Renal cortex interstitium (tissue), 11 donors: ENCODE measurements at regions not wholly inside any gene's neighbourhood (a gene's known extent, or its start where the extent isn't known, plus 50 kb on each side); places are given as distances from the start of the nearest gene placed in this dataset.
A peak's percentile ranks its signal among the peaks of the same experiment; 100 is the strongest.
"Not testable (repeated sequence)": the region's sequence is repeated elsewhere in the genome, so short reads cannot be mapped to it uniquely, and the experiment has no call there.

ENCODE experiments used
- DNase-seq, 11 donors: peaks; one replicate each; pipeline ENCODE4 v3.0.0-alpha.2; 2013; ENCODE audit warnings: low read depth in 9 of 11, low spot score in 4 of 11; ENCODE audit errors: extremely low read depth in 1 of 11

DNA sequence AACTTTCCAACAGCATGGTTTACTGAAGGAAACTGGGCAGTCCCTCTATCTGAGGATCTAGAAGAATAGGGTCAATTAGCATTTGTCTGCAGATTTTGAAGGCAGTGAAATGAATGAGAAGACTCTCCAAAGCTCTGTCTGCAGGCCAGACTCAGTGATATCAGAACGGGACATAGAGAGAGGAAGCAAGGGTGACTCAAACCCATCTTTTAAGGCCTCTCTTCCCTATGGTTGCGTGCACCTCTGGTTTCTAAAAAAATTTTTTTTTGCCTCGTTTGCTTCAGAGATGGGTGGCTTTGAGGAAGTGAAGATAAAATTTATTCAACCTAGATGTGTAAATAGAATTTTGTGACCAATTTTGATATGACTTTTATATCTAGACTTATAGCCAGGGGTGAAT is 71.9 kb upstream of the HOXC13 start:
- no peak for DNase-seq

DNA sequence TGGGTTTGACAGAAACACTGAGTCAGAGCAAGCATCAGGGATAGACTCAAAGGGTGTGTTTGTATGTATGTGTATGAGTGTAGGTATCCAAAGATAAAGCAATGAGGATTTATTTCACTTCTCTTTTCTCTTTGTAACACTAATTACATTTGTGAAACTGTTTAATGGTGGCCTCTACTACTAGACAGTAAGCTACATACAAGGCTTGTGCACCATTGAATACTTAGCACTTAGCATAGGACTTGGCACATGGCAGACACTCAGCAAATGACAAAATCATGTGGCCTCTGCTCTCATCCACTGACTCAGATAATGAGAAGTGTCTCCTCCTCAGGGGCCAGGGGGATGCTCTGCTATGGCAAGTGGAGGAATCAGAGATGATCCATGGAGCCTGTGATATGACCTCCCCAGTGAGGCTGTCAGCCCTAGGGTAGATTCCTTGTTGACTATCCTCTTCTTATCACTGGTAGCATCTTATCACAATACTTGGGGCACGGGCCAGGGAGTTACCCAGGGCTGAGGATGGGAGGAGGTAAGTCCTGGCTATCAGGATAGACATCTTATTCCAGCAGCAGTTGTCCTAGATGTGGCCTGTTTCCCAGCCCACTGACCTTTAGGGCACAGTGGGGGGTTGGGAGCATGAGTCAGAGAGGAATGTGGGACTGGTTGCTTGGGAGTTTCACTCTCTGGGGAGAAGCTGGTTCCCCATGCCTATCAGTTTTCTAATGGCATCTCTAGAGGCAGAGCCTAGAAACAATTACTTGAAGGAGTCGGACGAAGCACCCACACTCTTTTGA is 71.2 kb upstream of the HOXC13 start:
- no peak for DNase-seq

DNA sequence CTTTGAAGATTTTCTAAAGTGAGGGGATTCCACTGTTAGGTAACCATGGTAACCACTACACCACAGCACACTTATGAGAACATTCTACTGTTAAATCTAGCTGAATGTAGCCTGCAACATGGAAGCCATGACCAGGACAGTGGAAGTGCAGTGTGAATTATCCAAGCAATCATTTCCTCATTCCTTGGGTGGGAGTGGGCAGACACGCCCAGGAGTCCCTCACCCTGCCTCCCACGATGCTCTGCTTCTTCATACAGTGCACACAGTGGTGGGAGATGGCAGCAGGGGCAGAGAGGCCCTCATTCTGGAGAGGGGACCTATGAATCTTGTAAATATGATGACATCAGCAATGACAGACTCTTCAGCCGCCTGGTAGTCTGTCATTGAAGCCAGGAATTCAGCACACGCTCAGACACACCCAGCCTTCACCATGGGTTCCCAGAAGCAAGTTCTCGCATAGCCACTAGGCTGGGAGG is 70.1 kb upstream of the HOXC13 start:
- DNase-seq, result peak in 6 of 11 donors; percentile 7 to 41 (median 24)

DNA sequence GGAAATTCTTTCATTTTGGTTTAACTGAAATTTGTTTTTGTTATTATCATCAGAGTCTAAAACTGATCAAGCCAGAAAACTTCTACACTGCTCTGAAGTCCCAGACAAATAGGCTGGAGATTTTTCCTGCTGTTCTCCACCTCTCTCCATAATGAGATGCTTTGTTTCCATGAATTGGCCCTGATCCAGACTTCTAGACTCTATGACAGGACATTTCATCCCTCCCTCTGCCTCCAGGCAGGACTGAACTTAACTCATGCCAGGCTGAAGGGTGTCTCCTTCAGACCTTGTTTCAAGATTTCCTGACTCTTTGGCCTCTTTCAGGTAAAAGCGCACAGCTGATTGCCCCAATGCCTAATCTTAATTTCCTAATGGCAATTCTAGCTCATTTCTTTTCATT is 69.1 kb upstream of the HOXC13 start:
- no peak for DNase-seq

DNA sequence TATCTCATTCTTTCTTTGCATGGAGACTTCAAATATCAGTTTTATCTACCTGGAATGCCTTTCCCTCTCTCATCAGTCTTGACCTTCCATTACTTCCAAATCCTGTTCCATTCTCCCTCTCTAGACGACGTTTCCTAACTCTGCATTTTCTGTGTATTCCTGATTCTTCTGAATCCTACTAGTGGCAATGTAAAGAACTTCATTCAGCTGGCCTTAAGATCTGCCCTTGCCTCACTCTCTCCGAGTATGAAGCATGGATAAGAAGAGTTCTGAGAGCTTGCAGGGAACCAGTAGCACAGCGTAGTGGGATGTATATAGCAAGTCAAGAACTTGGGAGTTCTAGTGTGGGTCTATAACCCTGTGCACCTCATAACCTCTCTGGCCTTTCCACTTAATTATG is 68.5 kb upstream of the HOXC13 start:
- no peak for DNase-seq

DNA sequence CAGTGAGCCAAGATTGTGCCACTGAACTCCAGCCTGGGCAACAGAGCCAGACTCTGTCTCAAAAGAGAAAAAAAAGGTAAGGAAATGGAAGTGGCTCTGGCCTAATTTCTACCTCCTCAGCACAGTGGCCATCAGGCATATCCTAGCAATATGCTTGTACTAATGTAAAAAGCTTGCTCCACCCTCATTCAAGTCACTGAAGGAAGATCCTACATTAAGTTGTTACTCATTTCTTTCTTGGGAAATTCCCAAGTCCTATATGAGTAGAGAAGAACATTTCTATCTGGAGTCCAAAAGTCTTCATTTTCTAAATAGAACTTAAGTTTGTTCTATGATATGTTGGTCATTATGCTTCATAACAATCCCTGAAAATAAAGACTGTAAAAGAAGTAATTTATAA is 67.3 kb upstream of the HOXC13 start:
- no peak for DNase-seq

DNA sequence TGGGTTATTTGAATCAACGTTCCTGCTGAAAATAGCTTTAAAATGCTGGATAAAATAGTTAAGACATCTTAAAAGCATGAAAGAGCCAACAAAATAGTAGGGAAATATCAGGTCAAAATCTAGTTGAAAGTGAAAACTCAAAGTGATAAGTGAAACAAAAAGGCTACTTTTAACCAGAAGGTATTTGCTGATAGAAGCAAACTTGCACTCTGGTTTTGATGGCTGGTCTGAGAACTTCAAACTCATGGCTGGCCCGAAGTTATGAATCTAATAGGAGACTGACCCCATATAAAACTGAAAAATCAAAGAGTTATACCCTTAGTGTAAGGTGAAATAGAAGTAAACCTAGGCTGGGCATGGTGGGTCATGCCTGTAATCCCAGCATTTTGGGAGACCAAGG is 66.3 kb upstream of the HOXC13 start:
- DNase-seq, result no peak

DNA sequence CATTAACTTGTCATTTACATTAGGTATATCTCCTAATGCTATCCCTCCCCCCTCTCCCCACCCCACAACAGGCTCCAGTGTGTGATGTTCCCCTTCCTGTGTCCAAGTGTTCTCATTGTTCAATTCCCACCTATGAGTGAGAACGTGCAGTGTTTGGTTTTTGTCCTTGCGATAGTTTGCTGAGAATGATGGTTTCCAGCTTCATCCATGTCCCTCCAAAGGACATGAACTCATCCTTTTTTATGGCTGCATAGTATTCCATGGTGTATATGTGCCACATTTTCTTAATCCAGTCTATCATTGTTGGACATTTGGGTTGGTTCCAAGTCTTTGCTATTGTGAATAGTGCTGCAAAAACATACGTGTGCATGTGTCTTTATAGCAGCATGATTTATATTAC is 60.7 kb upstream of the HOXC13 start:
- not testable (repeated sequence) for DNase-seq

DNA sequence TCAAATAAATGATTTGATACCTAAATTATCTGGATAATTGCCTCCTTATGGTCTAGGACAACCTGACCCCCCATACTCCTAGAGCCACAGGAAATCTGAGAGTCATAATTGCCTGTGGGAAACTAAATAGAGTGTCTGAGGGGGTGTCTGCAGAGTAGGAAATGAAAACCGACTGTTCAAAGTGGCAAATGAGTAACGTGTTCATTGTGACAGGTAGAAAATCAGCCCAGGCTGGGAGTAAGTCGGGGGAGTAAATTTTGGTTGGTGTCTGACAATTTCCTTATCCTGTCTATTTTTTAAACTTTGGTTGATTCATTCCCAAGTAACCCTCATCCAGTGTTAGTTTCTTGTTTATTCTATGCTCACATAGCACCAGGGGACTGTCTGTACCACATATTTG is 51.6 kb upstream of the HOXC13 start:
- DNase-seq, result peak in 2 of 11 donors; percentile 2 to 18

DNA sequence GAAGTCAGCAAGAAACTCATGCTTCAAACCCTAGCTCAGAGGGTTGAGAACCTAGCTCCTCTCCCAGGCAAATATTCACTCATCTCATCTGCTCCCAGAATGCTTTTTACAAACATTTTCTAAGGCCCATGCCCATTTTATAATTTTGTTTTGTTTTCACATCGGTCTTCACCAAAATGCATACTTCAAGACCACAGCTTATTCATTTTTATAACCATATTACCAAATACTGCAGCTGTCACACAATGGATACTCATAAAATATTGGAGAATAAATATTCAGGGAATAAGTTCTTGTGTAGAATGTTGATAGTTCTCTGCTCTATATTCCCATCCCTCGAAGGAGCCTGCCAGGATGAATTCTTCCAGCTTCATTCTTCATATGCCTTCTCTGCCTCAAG is 50.8 kb upstream of the HOXC13 start:
- DNase-seq, result no peak
